C4-2B (cell line): ENCODE measurements at regions not wholly inside any gene's neighbourhood (a gene's known extent, or its start where the extent isn't known, plus 50 kb on each side); places are given as distances from the start of the nearest gene placed in this dataset.

Source experiments
- CTCF ChIP-seq: fragments of 450-650 bp; conservative IDR thresholded peaks from 2 replicates; pipeline ENCODE4 v1.5.1; 2017; ENCODE audit warnings: mild to moderate bottlenecking
- ZFX ChIP-seq: fragments of 450-650 bp; IDR thresholded peaks from 2 replicates; pipeline ENCODE4 v1.6.1; 2017

GRCh38 chr13:77979721-77980385 is 61.2 kb upstream of the EDNRB start:
- TF ChIP-seq CTCF = no peak
- TF ChIP-seq ZFX = no peak
